ENCODE measurements at regions not wholly inside any gene's neighbourhood (a gene's known extent, or its start where the extent isn't known, plus 50 kb on each side); places are given as distances from the start of the nearest gene placed in this dataset.

- ATAC-seq, result no peak
- intact Hi-C loops (cut with micrococcal nuclease), result no loop called here
- no peak for DNase-seq
Observed at GRCh38 chr14:97023871-97024270, 226.7 kb downstream of the VRK1 start.

GRCh38 chr14:97024300-97024699, 227.1 kb downstream of the VRK1 start:
- intact Hi-C loops (cut with micrococcal nuclease), result no loop called here
- ATAC-seq, result no peak
- no peak for DNase-seq

GRCh38 chr14:97025722-97026121, 228.5 kb downstream of the VRK1 start:
- ATAC-seq, result no peak
- intact Hi-C loops (cut with micrococcal nuclease), result no loop called here
- no peak for DNase-seq

GRCh38 chr14:97027256-97027999, 230.2 kb downstream of the VRK1 start:
- no peak for ATAC-seq
- intact Hi-C loops (cut with micrococcal nuclease), result no loop called here
- no peak for DNase-seq

- ATAC-seq (no peak), DNase-seq (no peak)
- intact Hi-C loops (cut with micrococcal nuclease), result no loop called here
Observed at GRCh38 chr14:97028382-97028781, 231.2 kb downstream of the VRK1 start.

- no peak for ATAC-seq
- intact Hi-C loops (cut with micrococcal nuclease), result no loop called here
- DNase-seq, result no peak
Observed at GRCh38 chr14:97029800-97030199, 232.6 kb downstream of the VRK1 start.

- ATAC-seq (no peak), DNase-seq (no peak)
- intact Hi-C loops (cut with micrococcal nuclease), result no loop called here
Observed at GRCh38 chr14:97031530-97031929, 234.3 kb downstream of the VRK1 start.

- intact Hi-C loops (cut with micrococcal nuclease), result no loop called here
- DNase-seq, result no peak
- no peak for ATAC-seq
Observed at GRCh38 chr14:97033556-97034081, 236.4 kb downstream of the VRK1 start.

GRCh38 chr14:97036086-97036852, 239.1 kb downstream of the VRK1 start:
- DNase-seq (no peak), ATAC-seq (no peak)
- intact Hi-C loops (cut with micrococcal nuclease), result no loop called here

GRCh38 chr14:97039717-97040363, 242.7 kb downstream of the VRK1 start:
- ATAC-seq (no peak), DNase-seq (no peak)
- intact Hi-C loops (cut with micrococcal nuclease), result no loop called here

GRCh38 chr14:97046967-97047366, 249.8 kb downstream of the VRK1 start:
- DNase-seq (no peak), ATAC-seq (no peak)
- intact Hi-C loops (cut with micrococcal nuclease), result no loop called here

- ATAC-seq, result no peak
Observed at GRCh38 chr14:97052001-97052400, 254.8 kb downstream of the VRK1 start.

GRCh38 chr14:97053941-97054340, 256.8 kb downstream of the VRK1 start:
- intact Hi-C loops (cut with micrococcal nuclease), result no loop called here
- no peak for ATAC-seq
- no peak for DNase-seq

More at GRCh38 chr14:97052001-97052400, 254.8 kb downstream of the VRK1 start:
- no peak for DNase-seq
- intact Hi-C loops (cut with micrococcal nuclease), result no loop called here

- intact Hi-C loops (cut with micrococcal nuclease), result no loop called here
- no peak for ATAC-seq
- no peak for DNase-seq
Observed at GRCh38 chr14:97055355-97055754, 258.2 kb downstream of the VRK1 start.

GRCh38 chr14:97056086-97056485, 258.9 kb downstream of the VRK1 start:
- intact Hi-C loops (cut with micrococcal nuclease), result no loop called here
- DNase-seq (no peak), ATAC-seq (no peak)

GRCh38 chr14:97057238-97058073, 260.3 kb downstream of the VRK1 start:
- DNase-seq (no peak), ATAC-seq (no peak)
- intact Hi-C loops (cut with micrococcal nuclease), result no loop called here

GRCh38 chr14:97058074-97058467, 260.9 kb downstream of the VRK1 start:
- intact Hi-C loops (cut with micrococcal nuclease), result no loop called here
- ATAC-seq, result no peak
- DNase-seq, result no peak

- DNase-seq (no peak), ATAC-seq (no peak)
- intact Hi-C loops (cut with micrococcal nuclease), result no loop called here
Observed at GRCh38 chr14:97058589-97058988, 261.4 kb downstream of the VRK1 start.

- ATAC-seq (no peak), DNase-seq (no peak)
- intact Hi-C loops (cut with micrococcal nuclease), result no loop called here
Observed at GRCh38 chr14:97061198-97061597, 264.0 kb downstream of the VRK1 start.

All from left ventricle myocardium superior (tissue), 1 donor.